SK-N-SH (cell line): ENCODE measurements at regions not wholly inside any gene's neighbourhood (a gene's known extent, or its start where the extent isn't known, plus 50 kb on each side); places are given as distances from the start of the nearest gene placed in this dataset.

Experiments
- small RNA-seq, 7 experiments: library from RNA; depleted of rRNA; stranded (forward); fragments of <200 nt; gene quantifications; one replicate each; pipeline ENCODE3, GENCODE V24; 2012

Small RNAs in the stretch of these regions (small RNA-seq; reads per million reads assigned to genes)
- 0 reads per million in 7 experiments for gene AC016831.3
- gene RNU6-1010P = 0 reads per million in 7 experiments
